K562 (cell line): ENCODE measurements at regions not wholly inside any gene's neighbourhood (a gene's known extent, or its start where the extent isn't known, plus 50 kb on each side); places are given as distances from the start of the nearest gene placed in this dataset.

Experiments used
- ATAC-seq: fragments of 200-7000 bp; cut with Tn5 transposase; 3 replicates; pipeline ENCODE4 v1.9.1; 2020; ENCODE audit warnings: moderate library complexity
- BruUV-seq: library from RNA; stranded (reverse); fragments of 400-500 nt; replicated peaks from 2 replicates; lab custom pipeline; 2021; lab: Mats Ljungman, UMichigan
- CTCF ChIA-PET: fragments of 300-600 bp; formaldehyde crosslinking; extraction: SDS; loops from one replicate; lab custom pipeline; 2021; ENCODE audit warnings: low intra/inter-chr PET ratio; lab: Yijun Ruan, JAX
- POLR2A ChIA-PET: fragments of 300-600, 350-650 bp; sonication (Branson Sonifier 250); formaldehyde crosslinking; extraction: SDS; loops from one replicate; lab custom pipeline; 2021; ENCODE audit warnings: antibody characterized with exemption, inconsistent platforms; lab: Yijun Ruan, JAX
- DNase-seq, 4 experiments: peaks; one replicate each; pipeline versions ENCODE4 v3.0.0 to v3.0.0-alpha.2; 2011 to 2018; ENCODE audit warnings: low spot score in 3 of 4, mixed read lengths in 3 of 4; ENCODE audit errors: extremely low read depth in 1 of 4
- FAIRE-seq: peaks from 2 replicates; lab custom pipeline; 2011; peaks lifted over from hg19 to GRCh38; lab: Jason Lieb, UNC
- H2AFZ ChIP-seq: 2 replicates; pipeline ENCODE4 v1.6.0; 2011; ENCODE audit warnings: low read depth, low read length, control low read depth, inconsistent platforms
- H3K27ac ChIP-seq: fragments of 200-600 bp; 3 replicates; pipeline ENCODE4 v1.8.0; 2011; ENCODE audit warnings: low read depth, mild to moderate bottlenecking, control low read depth, inconsistent platforms, low read length, moderate library complexity, mixed read lengths; ENCODE audit errors: extremely low read depth
- H3K27me3 ChIP-seq, 2 experiments: fragments of 300-600 bp in 1 of 2; 2 replicates in 1 of 2; 3 replicates in 1 of 2; pipeline versions ENCODE4 v1.6.0 to v1.8.0; 2011; ENCODE audit warnings: inconsistent platforms in 2 of 2, low read length in 2 of 2, mild to moderate bottlenecking in 1 of 2, mixed read lengths in 1 of 2, moderate library complexity in 1 of 2; ENCODE audit not compliant: control insufficient read depth in 2 of 2, insufficient read depth in 2 of 2
- H3K36me3 ChIP-seq: fragments of 300-600 bp; 3 replicates; pipeline ENCODE4 v1.8.0; 2011; ENCODE audit warnings: mild to moderate bottlenecking, low read length, inconsistent platforms; ENCODE audit not compliant: control insufficient read depth, insufficient read depth
- H3K4me1 ChIP-seq, 2 experiments: fragments of 200-600 bp in 1 of 2; replicated peaks in 1 of 2; 2 replicates in 1 of 2; 3 replicates in 1 of 2; pipeline versions ENCODE4 v1.5.1 to v1.8.0; 2011; ENCODE audit warnings: inconsistent platforms in 2 of 2, low read length in 2 of 2, mild to moderate bottlenecking in 1 of 2, mixed read lengths in 1 of 2, moderate library complexity in 1 of 2; ENCODE audit not compliant: control insufficient read depth in 2 of 2, insufficient read depth in 2 of 2
- H3K4me2 ChIP-seq: 2 replicates; pipeline ENCODE4 v1.6.1; 2011; ENCODE audit warnings: low read length, control low read depth, inconsistent platforms, mixed read lengths; ENCODE audit not compliant: insufficient read depth
- H3K4me3 ChIP-seq: fragments of 200-600 bp; sonication (generic), shearing (Covaris generic); 2 replicates; pipeline ENCODE4 v1.5.1; 2016; ENCODE audit warnings: control low read depth, inconsistent platforms
- H3K79me2 ChIP-seq: fragments of 200-600 bp; 3 replicates; pipeline ENCODE4 v1.8.0; 2011; ENCODE audit warnings: low read length, inconsistent platforms; ENCODE audit not compliant: control insufficient read depth, insufficient read depth
- H3K9ac ChIP-seq, 2 experiments: 2 replicates each; pipeline versions ENCODE4 v1.6.0 to v1.6.1; 2011; ENCODE audit warnings: low read depth in 2 of 2, low read length in 2 of 2, control low read depth in 1 of 2, inconsistent platforms in 1 of 2, mild to moderate bottlenecking in 1 of 2, mixed read lengths in 1 of 2; ENCODE audit not compliant: insufficient read depth in 1 of 2
- H3K9me1 ChIP-seq: one replicate; pipeline ENCODE4 v1.6.0; 2011; ENCODE audit warnings: inconsistent platforms, mild to moderate bottlenecking, low read length, moderate library complexity; ENCODE audit not compliant: control insufficient read depth, insufficient read depth
- H3K9me3 ChIP-seq: replicated peaks from 2 replicates; pipeline ENCODE4 v1.5.1; 2011; ENCODE audit warnings: low read depth, low read length, inconsistent platforms; ENCODE audit not compliant: control insufficient read depth, insufficient read depth
- H4K20me1 ChIP-seq: replicated peaks from 2 replicates; pipeline ENCODE4 v1.6.1; 2011; ENCODE audit warnings: low read length, inconsistent platforms, mixed read lengths; ENCODE audit not compliant: control insufficient read depth, insufficient read depth
- ATF1 ChIP-seq, 2 experiments: fragments of 450-650 bp in 1 of 2; IDR thresholded peaks; 2 replicates each; pipeline ENCODE4 v1.6.1; 2016; ENCODE audit warnings: missing compliant biosample characterization in 1 of 2, missing genetic modification characterization in 1 of 2
- HNRNPLL ChIP-seq: fragments of 200-400 bp; formaldehyde crosslinking; IDR thresholded peaks from 2 replicates; pipeline ENCODE4 v1.6.1; 2017; ENCODE audit warnings: low read length, low read depth, mild to moderate bottlenecking; ENCODE audit not compliant: poor library complexity, severe bottlenecking
- PHB ChIP-seq: fragments of 250-450 bp; sonication (Bioruptor Pico); IDR thresholded peaks from 2 replicates; pipeline ENCODE4 v1.5.0; 2021
- SNRNP70 ChIP-seq: fragments of 200-400 bp; formaldehyde crosslinking; optimal IDR thresholded peaks from 2 replicates; pipeline ENCODE3; 2017; ENCODE audit warnings: low read depth, low read length
- WGBS: fragments of 100-300 bp; shearing (Covaris generic); methylation state at CpG from one replicate; pipeline ENCODE4 v1.1.6; 2016; ENCODE audit warnings: low coverage, mixed read lengths; ENCODE audit not compliant: insufficient coverage; ENCODE audit errors: missing lambda C conversion rate; 5-methylcytosine and 5-hydroxymethylcytosine counted together
- in situ Hi-C: fragments of 300-500 bp; cut with MboI; formaldehyde crosslinking; loops from 4 replicates; pipeline ENCODE4 v1.15.0; 2018; ENCODE audit warnings: inconsistent platforms, mixed read lengths
- intact Hi-C: fragments of 100-400 bp; cut with micrococcal nuclease; formaldehyde crosslinking; loops from 2 replicates; pipeline ENCODE4 v1.14.2; 2022
- TF ChIP-seq, protein P1 (sequence below): fragments of 450-650 bp; IDR thresholded peaks from 2 replicates; pipeline ENCODE4 v1.7.1; 2018; ENCODE audit warnings: mild to moderate bottlenecking, low read depth; ENCODE audit not compliant: partially characterized antibody

DNA sequence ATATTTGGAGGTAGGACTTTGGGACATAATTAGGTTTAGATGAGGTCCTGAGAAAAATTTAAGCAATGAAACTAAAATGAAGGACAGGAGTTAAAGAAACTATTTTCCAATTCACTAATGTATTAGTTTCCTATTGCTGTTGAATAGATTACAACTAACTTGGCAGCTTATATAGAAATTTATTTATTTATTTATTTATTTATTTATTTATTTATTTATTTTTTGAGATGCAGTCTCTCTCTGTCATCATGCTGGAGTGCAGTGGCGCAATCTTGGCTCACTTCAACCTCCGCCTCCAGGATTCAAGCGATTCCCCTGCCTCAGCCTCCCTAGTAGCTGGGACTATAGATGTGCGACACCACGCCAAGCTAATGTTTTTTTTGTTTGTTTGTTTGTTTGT lies 182.4 kb upstream of the ADCY2 start (continued):
- TF ChIP-seq HNRNPLL (no peak), PHB (CRISPR knock-in tag) (no peak)
- TF ChIP-seq, protein P1, sequence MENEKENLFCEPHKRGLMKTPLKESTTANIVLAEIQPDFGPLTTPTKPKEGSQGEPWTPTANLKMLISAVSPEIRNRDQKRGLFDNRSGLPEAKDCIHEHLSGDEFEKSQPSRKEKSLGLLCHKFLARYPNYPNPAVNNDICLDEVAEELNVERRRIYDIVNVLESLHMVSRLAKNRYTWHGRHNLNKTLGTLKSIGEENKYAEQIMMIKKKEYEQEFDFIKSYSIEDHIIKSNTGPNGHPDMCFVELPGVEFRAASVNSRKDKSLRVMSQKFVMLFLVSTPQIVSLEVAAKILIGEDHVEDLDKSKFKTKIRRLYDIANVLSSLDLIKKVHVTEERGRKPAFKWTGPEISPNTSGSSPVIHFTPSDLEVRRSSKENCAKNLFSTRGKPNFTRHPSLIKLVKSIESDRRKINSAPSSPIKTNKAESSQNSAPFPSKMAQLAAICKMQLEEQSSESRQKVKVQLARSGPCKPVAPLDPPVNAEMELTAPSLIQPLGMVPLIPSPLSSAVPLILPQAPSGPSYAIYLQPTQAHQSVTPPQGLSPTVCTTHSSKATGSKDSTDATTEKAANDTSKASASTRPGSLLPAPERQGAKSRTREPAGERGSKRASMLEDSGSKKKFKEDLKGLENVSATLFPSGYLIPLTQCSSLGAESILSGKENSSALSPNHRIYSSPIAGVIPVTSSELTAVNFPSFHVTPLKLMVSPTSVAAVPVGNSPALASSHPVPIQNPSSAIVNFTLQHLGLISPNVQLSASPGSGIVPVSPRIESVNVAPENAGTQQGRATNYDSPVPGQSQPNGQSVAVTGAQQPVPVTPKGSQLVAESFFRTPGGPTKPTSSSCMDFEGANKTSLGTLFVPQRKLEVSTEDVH: no peak

DNA sequence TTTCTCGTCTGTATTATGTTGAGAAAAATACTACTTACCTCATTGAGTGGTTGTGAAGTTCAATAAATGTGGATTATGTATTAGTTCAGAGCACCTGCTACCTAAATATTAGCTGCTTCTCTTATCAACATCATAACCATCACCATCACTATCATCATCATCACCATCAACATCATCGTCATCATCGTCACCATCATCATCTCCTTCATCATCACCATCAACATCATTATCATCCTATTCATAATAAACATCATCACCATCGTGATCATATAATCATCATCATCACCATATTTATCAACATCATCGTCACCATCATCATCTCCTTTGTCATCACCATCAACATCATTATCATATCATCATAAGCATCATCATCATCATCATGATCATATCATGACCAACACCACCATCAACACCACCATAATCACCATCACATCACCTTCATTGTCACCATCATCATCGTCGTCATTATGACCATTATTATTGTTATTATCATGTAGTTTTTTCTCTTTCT lies 181.0 kb upstream of the ADCY2 start:
- CTCF ChIA-PET: no interaction called here
- TF ChIP-seq SNRNP70 (no peak), ATF1 (CRISPR knock-in tag; IDR thresholded peaks at IDR 0.05) (no peak), ATF1 (tag; IDR thresholded peaks at IDR 0.05) (peak; percentile 51; the same call in 1 of the 2 replicates)
- in situ Hi-C loops (no loop called here), intact Hi-C loops (no loop called here)
- no peak overlapping the region for H2AFZ ChIP-seq
- H4K20me1 ChIP-seq: no peaks in the 10 kb centered on the region
- whole genome bisulfite sequencing: under 1% methylated on average over 7 of the region's 7 CpGs
- no peak overlapping the region for H3K9ac ChIP-seq
- no peaks in the 10 kb centered on the region for H3K79me2 ChIP-seq
- no peak for ATAC-seq
- H3K4me2 ChIP-seq: no peak overlapping the region
- no peak for DNase-seq
- POLR2A ChIA-PET: no interaction called here
- FAIRE-seq: no peak
- no peak overlapping the region for H3K4me3 ChIP-seq
- no peaks in the 10 kb centered on the region; a peak in 1 of 5 replicates for H3K27me3 ChIP-seq
- BruUV-seq: no TSS peak
- H3K4me1 ChIP-seq: no peaks in the 10 kb centered on the region
- H3K9me3 ChIP-seq: no peaks in the 10 kb centered on the region
- no peak overlapping the region for H3K27ac ChIP-seq
- H3K36me3 ChIP-seq: no peaks in the 10 kb centered on the region
- H3K9me1 ChIP-seq: no peaks in the 10 kb centered on the region
